ENCODE measurements at regions not wholly inside any gene's neighbourhood (a gene's known extent, or its start where the extent isn't known, plus 50 kb on each side); places are given as distances from the start of the nearest gene placed in this dataset.

DNA sequence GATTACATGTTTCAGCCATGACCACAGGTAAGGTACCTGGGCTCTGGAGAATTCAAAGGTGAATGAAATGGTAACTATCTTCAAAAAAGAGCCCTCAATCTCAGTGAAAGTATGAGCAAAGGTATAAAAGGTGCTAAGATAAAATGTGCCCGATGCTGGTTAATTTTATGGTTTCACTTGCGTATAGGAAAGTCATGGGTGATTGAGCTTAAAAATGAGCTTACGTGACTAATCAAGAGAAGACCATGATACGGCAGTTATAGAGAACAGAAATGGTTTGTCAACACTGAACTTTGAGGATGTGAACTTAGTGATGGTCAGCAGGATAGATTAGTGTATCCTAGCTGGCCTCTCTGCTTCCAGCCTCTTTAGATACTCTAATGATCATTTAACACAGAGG is 320.1 kb downstream of the DEPDC1B start:
- Histone ChIP-seq H3K4me3 (ENCODE audit: low read length) (no peak overlapping the region), H3K27me3 (ENCODE audit: control insufficient read depth, insufficient read depth, low read length, poor library complexity, severe bottlenecking) (peaks cover 40% of the 10 kb centered on the region), H3K9ac (ENCODE audit: extremely low read depth, low read length, poor library complexity, severe bottlenecking) (no peak overlapping the region), H3K36me3 (ENCODE audit: control insufficient read depth, insufficient read depth, low read length) (no peaks in the 10 kb centered on the region), H3K9me3 (ENCODE audit: control insufficient read depth, low read length) (no peaks in the 10 kb centered on the region), H3K27ac (ENCODE audit: low read depth, low read length) (no peak overlapping the region), H3K4me1 (ENCODE audit: control insufficient read depth, insufficient read depth, low read length) (no peaks in the 10 kb centered on the region)
- peaks cover 6% of the 10 kb centered on the region for H3K27me3 Mint-ChIP-seq (ENCODE audit: insufficient read depth)
- TF ChIP-seq, protein P1, sequence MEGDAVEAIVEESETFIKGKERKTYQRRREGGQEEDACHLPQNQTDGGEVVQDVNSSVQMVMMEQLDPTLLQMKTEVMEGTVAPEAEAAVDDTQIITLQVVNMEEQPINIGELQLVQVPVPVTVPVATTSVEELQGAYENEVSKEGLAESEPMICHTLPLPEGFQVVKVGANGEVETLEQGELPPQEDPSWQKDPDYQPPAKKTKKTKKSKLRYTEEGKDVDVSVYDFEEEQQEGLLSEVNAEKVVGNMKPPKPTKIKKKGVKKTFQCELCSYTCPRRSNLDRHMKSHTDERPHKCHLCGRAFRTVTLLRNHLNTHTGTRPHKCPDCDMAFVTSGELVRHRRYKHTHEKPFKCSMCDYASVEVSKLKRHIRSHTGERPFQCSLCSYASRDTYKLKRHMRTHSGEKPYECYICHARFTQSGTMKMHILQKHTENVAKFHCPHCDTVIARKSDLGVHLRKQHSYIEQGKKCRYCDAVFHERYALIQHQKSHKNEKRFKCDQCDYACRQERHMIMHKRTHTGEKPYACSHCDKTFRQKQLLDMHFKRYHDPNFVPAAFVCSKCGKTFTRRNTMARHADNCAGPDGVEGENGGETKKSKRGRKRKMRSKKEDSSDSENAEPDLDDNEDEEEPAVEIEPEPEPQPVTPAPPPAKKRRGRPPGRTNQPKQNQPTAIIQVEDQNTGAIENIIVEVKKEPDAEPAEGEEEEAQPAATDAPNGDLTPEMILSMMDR (conservative IDR thresholded peaks at IDR 0.05) = no peak
- H3K36me3 Mint-ChIP-seq (ENCODE audit: low read depth) = no peaks in the 10 kb centered on the region
- peaks cover 6% of the 10 kb centered on the region for H3K4me1 Mint-ChIP-seq
- no peak for DNase-seq
- H3K4me3 Mint-ChIP-seq = no peak overlapping the region
- no peaks in the 10 kb centered on the region for H3K9me3 Mint-ChIP-seq
- 93 to 96% methylated on average over 4 of the region's 4 CpGs for WGBS, 2 experiments (ENCODE audit: insufficient coverage in 1 of 2, insufficient read length in 1 of 2)
- no peak overlapping the region for H3K27ac Mint-ChIP-seq

DNA sequence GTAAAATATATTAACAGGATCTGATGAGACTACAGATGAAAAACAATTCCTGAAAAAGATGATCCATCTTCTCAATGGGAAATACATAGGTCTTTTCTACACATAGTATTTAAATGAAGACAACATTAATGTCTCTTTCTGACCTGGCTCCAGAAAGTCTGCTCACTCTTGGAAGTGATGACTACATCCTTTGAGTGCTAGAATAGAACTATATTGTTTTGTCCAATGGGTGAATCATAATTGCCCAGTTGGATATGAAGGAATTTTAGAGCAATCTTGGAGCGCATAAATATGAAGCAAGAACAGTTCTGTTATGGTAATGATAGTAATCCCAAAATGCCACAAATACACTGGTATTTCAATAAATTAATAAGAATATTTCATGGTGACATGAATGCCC is 322.1 kb downstream of the DEPDC1B start:
- H3K9me3 ChIP-seq (ENCODE audit: control insufficient read depth, low read length) = no peaks in the 10 kb centered on the region
- WGBS, 2 experiments (ENCODE audit: insufficient coverage in 1 of 2, insufficient read length in 1 of 2) = 90% methylated on average over 1 of the region's 1 CpG; no CpG with 5 or more reads in 1 of the 2 experiments
- peaks cover 21% of the 10 kb centered on the region for H3K27me3 ChIP-seq (ENCODE audit: control insufficient read depth, insufficient read depth, low read length, poor library complexity, severe bottlenecking)
- no peak overlapping the region for H3K9ac ChIP-seq (ENCODE audit: extremely low read depth, low read length, poor library complexity, severe bottlenecking)
- H3K36me3 Mint-ChIP-seq (ENCODE audit: low read depth) = no peaks in the 10 kb centered on the region
- no peaks in the 10 kb centered on the region for H3K36me3 ChIP-seq (ENCODE audit: control insufficient read depth, insufficient read depth, low read length)
- TF ChIP-seq, protein P1 (conservative IDR thresholded peaks at IDR 0.05) = no peak
- no peak overlapping the region for H3K27ac Mint-ChIP-seq
- H3K4me3 Mint-ChIP-seq = no peak overlapping the region
- no peak overlapping the region for H3K27ac ChIP-seq (ENCODE audit: low read depth, low read length)
- H3K4me3 ChIP-seq (ENCODE audit: low read length) = no peak overlapping the region
- no peaks in the 10 kb centered on the region for H3K9me3 Mint-ChIP-seq
- H3K4me1 ChIP-seq (ENCODE audit: control insufficient read depth, insufficient read depth, low read length) = peaks cover 6% of the 10 kb centered on the region
- peaks cover 10% of the 10 kb centered on the region for H3K4me1 Mint-ChIP-seq
- no peaks in the 10 kb centered on the region for H3K27me3 Mint-ChIP-seq (ENCODE audit: insufficient read depth)
- DNase-seq = no peak

DNA sequence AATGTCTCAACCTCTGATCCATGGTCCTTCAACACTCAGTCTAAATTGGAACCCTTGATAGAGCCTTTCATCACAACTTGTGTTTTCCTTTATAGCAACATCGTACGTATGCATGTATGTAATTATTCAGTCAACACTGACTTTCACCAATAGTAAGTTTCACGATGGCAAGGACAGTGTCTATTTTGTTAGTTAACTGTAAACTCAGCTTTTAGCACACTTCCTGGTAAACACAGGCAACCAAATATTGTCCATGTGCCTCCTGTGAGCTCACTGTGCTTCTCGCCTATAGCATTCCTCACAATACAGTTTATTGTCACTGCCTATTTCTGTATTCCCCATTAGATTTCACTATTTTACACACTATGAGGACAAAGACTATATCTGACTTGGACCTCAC is 323.1 kb downstream of the DEPDC1B start:
- H3K9ac ChIP-seq (ENCODE audit: extremely low read depth, low read length, poor library complexity, severe bottlenecking) = no peak overlapping the region
- Mint-ChIP-seq H3K4me1 (peaks cover 17% of the 10 kb centered on the region), H3K4me3 (no peak overlapping the region), H3K9me3 (no peaks in the 10 kb centered on the region), H3K27me3 (ENCODE audit: insufficient read depth) (no peaks in the 10 kb centered on the region), H3K36me3 (ENCODE audit: low read depth) (no peaks in the 10 kb centered on the region), H3K27ac (no peak overlapping the region)
- no peak overlapping the region for H3K27ac ChIP-seq (ENCODE audit: low read depth, low read length)
- 96 to 97% methylated on average over 4 of the region's 4 CpGs for WGBS, 2 experiments (ENCODE audit: insufficient coverage in 1 of 2, insufficient read length in 1 of 2)
- no peaks in the 10 kb centered on the region for H3K9me3 ChIP-seq (ENCODE audit: control insufficient read depth, low read length)
- H3K36me3 ChIP-seq (ENCODE audit: control insufficient read depth, insufficient read depth, low read length) = no peaks in the 10 kb centered on the region
- no peak overlapping the region for H3K4me3 ChIP-seq (ENCODE audit: low read length)
- H3K4me1 ChIP-seq (ENCODE audit: control insufficient read depth, insufficient read depth, low read length) = peaks cover 11% of the 10 kb centered on the region
- TF ChIP-seq, protein P1 (conservative IDR thresholded peaks at IDR 0.05) = no peak
- peaks cover 21% of the 10 kb centered on the region for H3K27me3 ChIP-seq (ENCODE audit: control insufficient read depth, insufficient read depth, low read length, poor library complexity, severe bottlenecking)
- DNase-seq = no peak
